ENCODE measurements at regions not wholly inside any gene's neighbourhood (a gene's known extent, or its start where the extent isn't known, plus 50 kb on each side); places are given as distances from the start of the nearest gene placed in this dataset.

- DNase-seq (ENCODE audit: low read depth): no peak
Measured at GRCh38 chr15:37165395-37165794, 65.0 kb upstream of the MEIS2 start.

GRCh38 chr15:37166402-37166801 lies 66.1 kb upstream of the MEIS2 start:
- DNase-seq (ENCODE audit: low read depth): no peak

GRCh38 chr15:37181339-37181738 lies 81.0 kb upstream of the MEIS2 start:
- no peak for DNase-seq (ENCODE audit: low read depth)

- no peak for DNase-seq (ENCODE audit: low read depth)
Measured at GRCh38 chr15:37199545-37199944, 99.2 kb upstream of the MEIS2 start.

GRCh38 chr15:37203050-37203449 lies 102.7 kb upstream of the MEIS2 start:
- no peak for DNase-seq (ENCODE audit: low read depth)

- DNase-seq (ENCODE audit: low read depth): no peak
Measured at GRCh38 chr15:37204692-37205091, 104.3 kb upstream of the MEIS2 start.

GRCh38 chr15:37206690-37207089 lies 106.3 kb upstream of the MEIS2 start:
- no peak for DNase-seq (ENCODE audit: low read depth)

GRCh38 chr15:37208146-37209040 lies 108.0 kb upstream of the MEIS2 start:
- DNase-seq (ENCODE audit: low read depth): no peak

GRCh38 chr15:37209041-37209363 lies 108.7 kb upstream of the MEIS2 start:
- DNase-seq (ENCODE audit: low read depth): no peak

- DNase-seq (ENCODE audit: low read depth): no peak
Measured at GRCh38 chr15:37217567-37217966, 117.2 kb upstream of the MEIS2 start.

GRCh38 chr15:37218351-37218916 lies 118.1 kb upstream of the MEIS2 start:
- DNase-seq (ENCODE audit: low read depth): no peak

GRCh38 chr15:37219211-37219701 lies 118.9 kb upstream of the MEIS2 start:
- no peak for DNase-seq (ENCODE audit: low read depth)

- DNase-seq (ENCODE audit: low read depth): no peak
Measured at GRCh38 chr15:37220949-37221670, 120.8 kb upstream of the MEIS2 start.

- DNase-seq (ENCODE audit: low read depth): no peak
Measured at GRCh38 chr15:37221671-37222145, 121.4 kb upstream of the MEIS2 start.

GRCh38 chr15:37223089-37223488 lies 122.7 kb upstream of the MEIS2 start:
- DNase-seq (ENCODE audit: low read depth): no peak

GRCh38 chr15:37229855-37230619 lies 129.7 kb upstream of the MEIS2 start:
- DNase-seq (ENCODE audit: low read depth): no peak

- no peak for DNase-seq (ENCODE audit: low read depth)
Measured at GRCh38 chr15:37245358-37245757, 145.0 kb upstream of the MEIS2 start.

- no peak for DNase-seq (ENCODE audit: low read depth)
Measured at GRCh38 chr15:37246065-37246464, 145.7 kb upstream of the MEIS2 start.

GRCh38 chr15:37246856-37247255 lies 146.5 kb upstream of the MEIS2 start:
- no peak for DNase-seq (ENCODE audit: low read depth)

- no peak for DNase-seq (ENCODE audit: low read depth)
Measured at GRCh38 chr15:37249249-37249648, 148.9 kb upstream of the MEIS2 start.

GRCh38 chr15:37252530-37252929 lies 152.2 kb upstream of the MEIS2 start:
- DNase-seq (ENCODE audit: low read depth): no peak

- DNase-seq (ENCODE audit: low read depth): no peak
Measured at GRCh38 chr15:37253877-37254276, 153.5 kb upstream of the MEIS2 start.

Data from activated T-cell treated with anti-CD3 and anti-CD28 coated beads for 48 hours (primary cell).